SW 1271 (cell line): ENCODE measurements at regions not wholly inside any gene's neighbourhood (a gene's known extent, or its start where the extent isn't known, plus 50 kb on each side); places are given as distances from the start of the nearest gene placed in this dataset.

Source experiments
- DNase-seq, 2 experiments: peaks; one replicate each; lab custom pipeline; 2025; lab: John Stamatoyannopoulos, UW

DNA sequence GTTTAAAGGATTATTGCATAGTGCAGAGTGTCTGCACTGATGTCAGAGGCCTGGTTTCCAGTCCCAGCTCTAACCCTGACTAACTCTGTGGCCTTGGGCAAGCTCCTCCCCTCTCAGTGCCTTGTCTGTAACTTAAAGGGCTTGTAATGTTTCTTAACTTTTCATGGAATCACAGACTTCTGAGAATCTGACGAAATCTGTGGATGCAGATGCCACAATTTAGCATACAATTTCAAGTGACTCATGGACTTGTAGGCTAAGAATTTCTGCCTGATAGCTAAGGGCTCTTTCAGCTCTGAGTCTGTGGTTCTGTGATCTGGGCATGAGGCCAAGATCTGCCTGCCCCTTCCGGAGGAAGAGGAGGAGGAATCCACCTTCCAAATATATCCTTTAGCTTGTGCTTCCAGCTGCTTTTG lies 236.9 kb downstream of the AR start:
- peak in 1 of 2 experiments; percentile 15 for DNase-seq

DNA sequence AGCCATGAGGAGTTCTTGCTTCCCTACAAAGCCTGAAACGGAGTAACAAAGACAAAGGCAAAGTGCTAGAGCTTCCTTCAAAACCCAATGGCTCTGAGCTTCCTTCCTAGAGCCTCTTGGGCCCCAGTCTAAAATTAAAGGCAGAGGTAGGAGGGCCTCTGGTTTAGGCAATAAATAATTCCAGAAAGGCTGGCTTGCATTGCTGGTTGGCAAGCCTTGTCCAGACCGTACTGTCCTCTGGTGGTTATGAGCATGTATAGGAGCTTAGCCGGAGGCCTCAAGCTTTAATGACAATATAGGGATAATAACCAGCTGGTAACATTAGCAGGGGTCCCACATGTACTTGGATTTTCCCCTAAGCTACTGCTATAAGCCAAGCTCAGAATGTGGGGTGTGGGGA lies 237.3 kb downstream of the AR start:
- no peak for DNase-seq

DNA sequence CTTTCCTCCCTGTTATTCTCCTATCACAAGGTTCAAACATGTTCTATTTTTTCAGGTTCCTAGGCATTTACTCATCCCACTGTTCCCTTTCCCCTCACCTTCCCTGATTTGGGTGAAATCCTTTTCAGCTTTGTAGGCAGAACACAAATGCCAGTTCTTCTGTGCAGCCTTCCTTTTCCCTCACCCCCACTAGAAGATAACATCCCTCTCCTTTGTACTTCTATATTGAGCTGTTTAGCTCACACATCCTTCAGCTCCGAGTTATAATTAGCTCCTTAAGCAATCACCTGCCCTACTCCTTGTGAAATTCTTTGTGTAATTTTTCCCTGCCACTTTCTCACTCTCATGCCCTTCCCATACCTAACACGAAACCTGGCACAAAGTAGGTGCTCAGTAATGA lies 240.9 kb downstream of the AR start:
- DNase-seq: no peak

DNA sequence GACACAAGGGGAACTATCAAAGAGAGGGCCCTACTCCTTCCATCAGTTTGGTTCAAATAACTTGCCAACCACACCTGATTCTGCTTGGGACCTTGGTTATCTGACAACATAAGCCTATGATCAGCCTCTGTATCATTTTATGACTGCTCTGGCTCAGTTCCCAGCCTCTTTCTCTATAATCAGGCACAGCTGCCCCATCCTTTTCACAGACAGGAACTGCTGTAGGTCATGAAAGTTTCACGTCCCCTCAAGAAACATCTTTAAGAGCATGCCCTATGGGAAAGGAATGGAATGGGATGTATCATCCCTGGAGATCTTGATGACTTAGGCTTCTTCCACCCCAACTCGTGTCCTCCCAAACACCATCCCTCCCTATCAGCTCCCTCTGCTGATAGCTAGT lies 243.4 kb downstream of the AR start:
- no peak for DNase-seq

DNA sequence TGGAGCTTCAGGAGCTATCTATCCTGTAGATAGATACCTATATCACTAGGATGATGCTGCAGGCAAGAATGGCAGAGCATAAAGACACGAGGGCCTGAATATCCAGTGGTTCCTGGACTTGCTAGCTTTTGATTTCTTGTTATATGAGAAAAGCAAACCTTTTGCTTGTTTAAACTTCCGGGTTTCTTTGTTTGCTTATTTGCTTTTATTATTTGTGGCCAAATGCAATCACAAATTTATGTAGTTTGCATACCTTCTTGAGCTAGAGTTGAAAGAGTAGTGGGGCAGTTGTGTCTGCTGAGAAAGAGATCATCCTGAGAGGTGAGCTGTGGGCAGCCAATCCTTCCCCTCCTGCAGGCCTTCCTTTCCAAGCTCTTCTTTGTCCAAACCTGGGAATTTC lies 245.7 kb downstream of the AR start:
- no peak for DNase-seq
